ENCODE measurements at regions not wholly inside any gene's neighbourhood (a gene's known extent, or its start where the extent isn't known, plus 50 kb on each side); places are given as distances from the start of the nearest gene placed in this dataset.

DNA sequence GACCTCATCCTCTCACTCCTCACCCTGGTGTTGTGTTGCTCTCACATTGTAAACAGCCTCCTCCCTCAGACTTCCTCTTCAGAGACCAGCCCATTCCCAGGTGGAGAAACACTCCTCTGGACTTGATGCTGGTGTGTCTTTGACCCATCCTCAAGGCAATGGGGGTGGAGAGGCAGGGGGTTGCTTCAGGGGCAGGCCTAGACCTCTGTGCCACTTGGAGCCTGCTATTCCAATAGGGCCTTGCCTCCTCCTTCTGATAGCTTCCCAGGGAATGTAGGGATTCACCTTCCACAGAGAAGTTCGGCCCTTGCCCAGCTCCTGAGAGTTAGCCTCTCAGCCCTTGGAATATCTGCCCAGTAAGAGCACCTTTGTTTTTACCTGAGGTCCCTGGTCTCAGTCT lies 606.6 kb upstream of the CADM1 start:
- TF ChIP-seq SIN3A (IDR thresholded peaks at IDR 0.05; ENCODE audit: borderline replicate concordance, insufficient read depth, low read depth, low read length) (no peak), CTCF (IDR thresholded peaks at IDR 0.05) (no peak), POLR2AphosphoS5 (IDR thresholded peaks at IDR 0.05; ENCODE audit: low read depth, low read length) (no peak), TCF7L2 (IDR thresholded peaks at IDR 0.05; ENCODE audit: low read depth, low read length) (no peak)
